Loucy (cell line): ENCODE measurements at regions not wholly inside any gene's neighbourhood (a gene's known extent, or its start where the extent isn't known, plus 50 kb on each side); places are given as distances from the start of the nearest gene placed in this dataset.

Experiments
- CTCF ChIP-seq: fragments of 200-600 bp; sonication (generic); conservative IDR thresholded peaks from 2 replicates; pipeline ENCODE4 v1.5.1; 2014; ENCODE audit warnings: mild to moderate bottlenecking, antibody characterized with exemption, low read length
- EZH2phosphoT487 ChIP-seq: fragments of 200-600 bp; IDR thresholded peaks from 2 replicates; pipeline ENCODE4 v1.6.1; 2018; ENCODE audit warnings: antibody characterized with exemption, mild to moderate bottlenecking, moderate library complexity, borderline replicate concordance

GRCh38 chr18:39799006-39799405 lies 2156.0 kb upstream of the PIK3C3 start:
- no peak for TF ChIP-seq CTCF
- no peak for TF ChIP-seq EZH2phosphoT487
